ENCODE measurements at regions not wholly inside any gene's neighbourhood (a gene's known extent, or its start where the extent isn't known, plus 50 kb on each side); places are given as distances from the start of the nearest gene placed in this dataset.
A peak's percentile ranks its signal among the peaks of the same experiment; 100 is the strongest.

DNA sequence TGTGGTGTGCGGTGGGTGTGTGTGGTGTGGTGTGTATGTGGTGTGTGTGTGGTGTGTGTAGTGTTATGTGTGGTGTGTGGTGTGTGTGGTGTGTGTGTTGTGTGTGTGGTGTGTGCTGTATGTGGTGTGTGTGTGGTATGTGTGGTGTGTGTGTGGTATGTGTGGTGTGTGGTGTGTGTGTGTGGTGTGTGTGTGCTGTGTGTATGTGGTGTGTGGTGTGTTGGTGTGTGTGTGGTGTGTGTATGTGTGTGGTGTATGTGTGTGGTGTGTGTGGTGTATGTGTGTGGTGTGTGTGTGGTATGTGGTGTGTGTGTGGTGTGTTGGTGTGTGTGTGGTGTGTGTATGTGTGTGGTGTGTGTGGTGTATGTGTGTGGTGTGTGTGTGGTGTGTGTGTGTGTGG lies 144.3 kb downstream of the HSD17B3 start:
- TF ChIP-seq, protein P1, sequence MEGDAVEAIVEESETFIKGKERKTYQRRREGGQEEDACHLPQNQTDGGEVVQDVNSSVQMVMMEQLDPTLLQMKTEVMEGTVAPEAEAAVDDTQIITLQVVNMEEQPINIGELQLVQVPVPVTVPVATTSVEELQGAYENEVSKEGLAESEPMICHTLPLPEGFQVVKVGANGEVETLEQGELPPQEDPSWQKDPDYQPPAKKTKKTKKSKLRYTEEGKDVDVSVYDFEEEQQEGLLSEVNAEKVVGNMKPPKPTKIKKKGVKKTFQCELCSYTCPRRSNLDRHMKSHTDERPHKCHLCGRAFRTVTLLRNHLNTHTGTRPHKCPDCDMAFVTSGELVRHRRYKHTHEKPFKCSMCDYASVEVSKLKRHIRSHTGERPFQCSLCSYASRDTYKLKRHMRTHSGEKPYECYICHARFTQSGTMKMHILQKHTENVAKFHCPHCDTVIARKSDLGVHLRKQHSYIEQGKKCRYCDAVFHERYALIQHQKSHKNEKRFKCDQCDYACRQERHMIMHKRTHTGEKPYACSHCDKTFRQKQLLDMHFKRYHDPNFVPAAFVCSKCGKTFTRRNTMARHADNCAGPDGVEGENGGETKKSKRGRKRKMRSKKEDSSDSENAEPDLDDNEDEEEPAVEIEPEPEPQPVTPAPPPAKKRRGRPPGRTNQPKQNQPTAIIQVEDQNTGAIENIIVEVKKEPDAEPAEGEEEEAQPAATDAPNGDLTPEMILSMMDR (optimal IDR thresholded peaks at IDR 0.05 in 1 of 3, IDR thresholded peaks at IDR 0.05 in 1 of 3, conservative IDR thresholded peaks at IDR 0.05 in 1 of 3; ENCODE audit: extremely low read depth in 1 of 3, insufficient read depth in 2 of 3, low read length in 3 of 3): no peak
- no peak for TF ChIP-seq EZH2 (IDR thresholded peaks at IDR 0.05; ENCODE audit: low read length)
- no peak overlapping the region for H3K4me3 ChIP-seq (ENCODE audit: control insufficient read depth in 2 of 3, extremely low read depth in 1 of 3, insufficient read depth in 2 of 3, low read depth in 1 of 3, low read length in 3 of 3)
- DNase-seq (ENCODE audit: low read depth, low spot score) (no peak), FAIRE-seq (peak; percentile 89)
- H3K4me1 ChIP-seq (ENCODE audit: control insufficient read depth, extremely low read depth, insufficient read depth, low read length): no peaks in the 10 kb centered on the region
- H3K27me3 ChIP-seq (ENCODE audit: control insufficient read depth, extremely low read depth, insufficient read depth, low read length): peaks cover 11% of the 10 kb centered on the region
- no peak overlapping the region for H3K9ac ChIP-seq (ENCODE audit: control insufficient read depth, extremely low read depth, insufficient read depth, low read length)
- no peaks in the 10 kb centered on the region for H3K9me1 ChIP-seq (ENCODE audit: control insufficient read depth, extremely low read depth, insufficient read depth, low read length)
- no peak overlapping the region for H3K27ac ChIP-seq (ENCODE audit: control insufficient read depth, insufficient read depth, low read length)
- no peaks in the 10 kb centered on the region for H4K20me1 ChIP-seq (ENCODE audit: control insufficient read depth, extremely low read depth, insufficient read depth, low read length)
- H3K9me3 ChIP-seq (ENCODE audit: control insufficient read depth, low read depth, low read length): no peaks in the 10 kb centered on the region
- H2AFZ ChIP-seq (ENCODE audit: control insufficient read depth, low read length): no peak overlapping the region
- dilution Hi-C loops (cut with MboI; ENCODE audit: extremely low pct_ligation_motif_present, low sequenced_read_pairs): no loop called here
- H3K36me3 ChIP-seq (ENCODE audit: control insufficient read depth in 2 of 2, extremely low read depth in 1 of 2, insufficient read depth in 2 of 2, low read length in 2 of 2): no peaks in the 10 kb centered on the region
- H3K79me2 ChIP-seq (ENCODE audit: control insufficient read depth, insufficient read depth, low read length): no peaks in the 10 kb centered on the region
- no peak overlapping the region for H3K4me2 ChIP-seq (ENCODE audit: control insufficient read depth, extremely low read depth, insufficient read depth, low read depth, low read length)

DNA sequence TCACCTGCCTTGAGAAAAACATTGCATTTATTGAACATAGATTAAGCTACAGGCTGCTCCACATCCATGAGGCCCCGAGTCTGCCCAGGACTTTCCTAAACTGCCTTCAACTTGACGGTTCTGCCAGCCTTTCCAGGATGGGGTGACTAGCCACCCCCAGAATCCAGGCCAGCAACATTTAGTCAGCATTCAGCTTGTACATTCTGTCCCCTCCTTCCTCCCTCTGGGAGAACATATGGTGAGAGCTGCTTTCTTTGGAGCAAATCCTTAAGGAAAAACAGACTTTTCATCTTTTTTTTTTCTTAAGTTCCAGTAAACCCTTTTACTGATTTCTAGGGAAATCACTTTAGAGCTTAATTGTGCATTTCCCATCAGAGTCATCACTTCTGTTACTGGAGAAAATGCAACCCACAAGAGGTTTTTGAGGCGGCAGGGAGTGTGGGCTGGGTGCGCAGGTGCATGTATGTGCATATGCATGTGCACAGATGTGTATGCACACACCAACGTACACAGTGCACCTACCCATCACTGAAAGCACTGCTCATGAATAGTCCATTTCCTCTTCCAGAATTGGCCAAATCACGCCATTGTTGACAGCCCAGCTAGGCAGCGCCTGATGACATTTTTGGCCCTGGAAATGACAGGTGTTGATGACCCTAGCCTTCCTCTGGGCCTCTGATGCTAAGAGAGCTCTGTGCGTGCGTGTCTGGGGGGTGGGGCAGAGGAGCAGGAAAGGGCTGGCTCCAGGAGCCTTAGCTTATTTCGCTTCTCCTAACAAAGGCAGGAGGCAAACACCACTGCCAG lies 145.6 kb downstream of the HSD17B3 start:
- H3K79me2 ChIP-seq (ENCODE audit: control insufficient read depth, insufficient read depth, low read length): no peaks in the 10 kb centered on the region
- no peak overlapping the region for H3K9ac ChIP-seq (ENCODE audit: control insufficient read depth, extremely low read depth, insufficient read depth, low read length)
- H3K36me3 ChIP-seq (ENCODE audit: control insufficient read depth in 2 of 2, extremely low read depth in 1 of 2, insufficient read depth in 2 of 2, low read length in 2 of 2): no peaks in the 10 kb centered on the region
- dilution Hi-C loops (cut with MboI; ENCODE audit: extremely low pct_ligation_motif_present, low sequenced_read_pairs): no loop called here
- peaks cover 11% of the 10 kb centered on the region for H3K27me3 ChIP-seq (ENCODE audit: control insufficient read depth, extremely low read depth, insufficient read depth, low read length)
- no peak overlapping the region for H3K4me2 ChIP-seq (ENCODE audit: control insufficient read depth, extremely low read depth, insufficient read depth, low read depth, low read length)
- H3K4me3 ChIP-seq (ENCODE audit: control insufficient read depth in 2 of 3, extremely low read depth in 1 of 3, insufficient read depth in 2 of 3, low read depth in 1 of 3, low read length in 3 of 3): no peak overlapping the region
- DNase-seq (ENCODE audit: low read depth, low spot score): no peak
- no peak for TF ChIP-seq EZH2 (IDR thresholded peaks at IDR 0.05; ENCODE audit: low read length)
- TF ChIP-seq, protein P1 (optimal IDR thresholded peaks at IDR 0.05 in 1 of 3, IDR thresholded peaks at IDR 0.05 in 1 of 3, conservative IDR thresholded peaks at IDR 0.05 in 1 of 3; ENCODE audit: extremely low read depth in 1 of 3, insufficient read depth in 2 of 3, low read length in 3 of 3): no peak
- no peak for FAIRE-seq
- H3K9me3 ChIP-seq (ENCODE audit: control insufficient read depth, low read depth, low read length): no peaks in the 10 kb centered on the region
- no peaks in the 10 kb centered on the region for H3K9me1 ChIP-seq (ENCODE audit: control insufficient read depth, extremely low read depth, insufficient read depth, low read length)
- no peaks in the 10 kb centered on the region for H4K20me1 ChIP-seq (ENCODE audit: control insufficient read depth, extremely low read depth, insufficient read depth, low read length)
- no peaks in the 10 kb centered on the region for H3K4me1 ChIP-seq (ENCODE audit: control insufficient read depth, extremely low read depth, insufficient read depth, low read length)
- H3K27ac ChIP-seq (ENCODE audit: control insufficient read depth, insufficient read depth, low read length): no peak overlapping the region
- H2AFZ ChIP-seq (ENCODE audit: control insufficient read depth, low read length): no peak overlapping the region

Data from keratinocyte (primary cell).